Thyroid gland (tissue), 4 donors: ENCODE measurements at regions not wholly inside any gene's neighbourhood (a gene's known extent, or its start where the extent isn't known, plus 50 kb on each side); places are given as distances from the start of the nearest gene placed in this dataset.

ENCODE experiments used
- POLR2A ChIP-seq, 2 donors: fragments of 450-650 bp; IDR thresholded peaks; one replicate each; pipeline ENCODE4 v1.6.1; 2017; ENCODE audit warnings: antibody characterized with exemption in 2 of 2, mild to moderate bottlenecking in 2 of 2, moderate library complexity in 1 of 2
- TF ChIP-seq, protein P1 (sequence below), 6 experiments: fragments of 200-600 bp in 3 of 6; fragments of 450-650 bp in 3 of 6; sonication (generic) in 3 of 6; IDR thresholded peaks; one replicate each; pipeline ENCODE4 v1.5.1; 2016 to 2019; ENCODE audit warnings: antibody characterized with exemption in 6 of 6, mild to moderate bottlenecking in 2 of 6, inconsistent platforms in 1 of 6, moderate library complexity in 1 of 6

DNA sequence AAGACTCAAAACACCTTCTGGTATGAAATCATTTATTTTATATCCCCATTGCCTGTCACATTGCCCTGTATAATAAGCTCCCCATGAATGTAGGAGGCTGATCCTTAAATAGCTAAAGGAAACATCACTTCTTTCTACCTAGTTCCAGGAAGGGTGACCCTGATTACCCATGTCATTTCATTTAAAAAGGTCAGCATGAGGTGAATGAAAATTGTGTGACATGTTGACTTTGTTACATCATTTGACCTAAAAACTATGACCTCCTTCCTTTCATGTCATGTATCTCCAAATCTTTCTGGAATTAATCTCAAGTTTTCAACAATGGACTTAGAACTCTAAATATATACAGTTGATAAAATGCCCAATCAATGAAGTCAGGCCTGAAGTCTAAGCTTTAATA lies 161.5 kb downstream of the AHR start:
- no peak for TF ChIP-seq POLR2A (IDR thresholded peaks at IDR 0.05)
- TF ChIP-seq, protein P1, sequence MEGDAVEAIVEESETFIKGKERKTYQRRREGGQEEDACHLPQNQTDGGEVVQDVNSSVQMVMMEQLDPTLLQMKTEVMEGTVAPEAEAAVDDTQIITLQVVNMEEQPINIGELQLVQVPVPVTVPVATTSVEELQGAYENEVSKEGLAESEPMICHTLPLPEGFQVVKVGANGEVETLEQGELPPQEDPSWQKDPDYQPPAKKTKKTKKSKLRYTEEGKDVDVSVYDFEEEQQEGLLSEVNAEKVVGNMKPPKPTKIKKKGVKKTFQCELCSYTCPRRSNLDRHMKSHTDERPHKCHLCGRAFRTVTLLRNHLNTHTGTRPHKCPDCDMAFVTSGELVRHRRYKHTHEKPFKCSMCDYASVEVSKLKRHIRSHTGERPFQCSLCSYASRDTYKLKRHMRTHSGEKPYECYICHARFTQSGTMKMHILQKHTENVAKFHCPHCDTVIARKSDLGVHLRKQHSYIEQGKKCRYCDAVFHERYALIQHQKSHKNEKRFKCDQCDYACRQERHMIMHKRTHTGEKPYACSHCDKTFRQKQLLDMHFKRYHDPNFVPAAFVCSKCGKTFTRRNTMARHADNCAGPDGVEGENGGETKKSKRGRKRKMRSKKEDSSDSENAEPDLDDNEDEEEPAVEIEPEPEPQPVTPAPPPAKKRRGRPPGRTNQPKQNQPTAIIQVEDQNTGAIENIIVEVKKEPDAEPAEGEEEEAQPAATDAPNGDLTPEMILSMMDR (IDR thresholded peaks at IDR 0.05), result no peak
